Colon (tissue), 2 donors: ENCODE measurements at regions not wholly inside any gene's neighbourhood (a gene's known extent, or its start where the extent isn't known, plus 50 kb on each side); places are given as distances from the start of the nearest gene placed in this dataset.
"Not testable (repeated sequence)": the region's sequence is repeated elsewhere in the genome, so short reads cannot be mapped to it uniquely, and the experiment has no call there.

ENCODE experiments used
- FAIRE-seq: peaks from 2 replicates; lab custom pipeline; 2012; peaks lifted over from hg19 to GRCh38; lab: Jason Lieb, UNC
- donor health status: control.
- donor health status: control.

GRCh38 chr13:101003566-101003965, 329.0 kb upstream of the TMTC4 start:
- FAIRE-seq, result no peak

- no peak for FAIRE-seq
Observed at GRCh38 chr13:100989392-100989791, 314.8 kb upstream of the TMTC4 start.

DNA sequence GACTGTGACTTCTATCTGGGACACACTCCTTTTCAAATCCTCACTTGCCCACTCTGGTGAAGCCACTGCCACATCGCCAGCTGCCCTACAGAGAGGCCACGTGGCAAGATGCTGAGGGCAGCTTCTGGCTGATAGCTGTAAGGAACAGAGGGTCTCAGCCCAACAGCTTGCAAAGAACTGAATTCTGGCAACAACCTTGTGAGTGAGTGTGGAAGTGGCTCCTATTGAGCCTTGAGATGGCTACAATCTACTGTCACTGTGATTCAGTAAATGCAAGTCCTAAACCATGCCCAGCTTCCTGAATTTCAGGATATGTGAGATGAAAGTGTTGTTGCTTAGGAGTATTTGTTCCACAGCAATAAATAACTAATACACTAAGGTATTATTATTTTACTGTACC, 314.3 kb upstream of the TMTC4 start:
- no peak for FAIRE-seq

- no peak for FAIRE-seq
Observed at GRCh38 chr13:100987948-100988347, 313.4 kb upstream of the TMTC4 start.

- FAIRE-seq, result no peak
Observed at GRCh38 chr13:100986571-100986970, 312.0 kb upstream of the TMTC4 start.

DNA sequence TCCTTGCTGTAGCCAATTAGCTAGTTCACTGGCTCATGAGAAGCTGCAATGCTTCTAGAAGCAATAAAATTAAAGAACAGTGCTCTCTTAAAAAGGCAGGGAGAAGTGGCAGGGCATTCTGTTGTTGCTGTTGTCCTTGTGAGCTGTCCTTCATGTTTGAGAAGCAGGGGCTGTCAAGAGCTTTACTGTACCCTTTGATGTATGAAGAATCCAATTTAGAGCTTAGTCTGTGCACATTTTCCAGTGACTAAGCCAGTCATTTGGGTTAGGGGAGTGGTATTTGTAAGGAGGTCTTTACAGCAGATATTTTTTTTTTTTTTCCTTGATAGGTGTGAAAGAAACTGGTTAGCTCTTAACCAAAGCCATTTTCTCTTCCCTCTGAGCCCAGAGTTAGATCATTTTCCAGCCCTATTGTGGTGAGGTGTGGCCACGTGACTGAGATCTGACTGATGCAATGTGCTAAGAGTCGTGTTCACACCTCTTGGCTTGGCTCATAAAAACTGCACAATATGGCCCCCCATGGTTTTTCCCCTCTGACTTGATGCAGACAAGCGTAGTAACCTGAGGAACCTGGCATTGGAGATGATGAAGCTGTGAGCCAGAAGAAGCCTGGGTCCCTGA, 309.6 kb upstream of the TMTC4 start:
- no peak for FAIRE-seq

GRCh38 chr13:100983111-100983510, 308.5 kb upstream of the TMTC4 start:
- no peak for FAIRE-seq

DNA sequence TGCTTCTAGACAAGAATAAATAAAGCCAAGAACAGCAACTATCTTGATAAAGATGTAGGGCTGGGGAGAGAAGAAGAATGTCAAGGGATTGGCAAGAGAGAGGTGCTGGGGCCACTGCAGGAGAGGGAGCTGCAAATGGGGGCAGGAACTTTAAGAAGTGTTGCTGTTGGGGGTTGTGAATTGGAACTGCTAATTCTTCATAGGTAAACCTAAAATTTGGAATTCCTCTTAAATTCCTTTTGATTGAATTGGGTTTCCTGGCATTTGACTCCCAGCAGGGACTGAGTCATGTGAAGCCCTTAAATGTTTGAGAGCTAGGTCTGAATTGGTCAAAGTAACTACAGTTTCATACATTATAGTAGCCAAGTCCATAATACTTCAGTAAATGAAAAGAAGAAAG, 305.6 kb upstream of the TMTC4 start:
- FAIRE-seq, result no peak

DNA sequence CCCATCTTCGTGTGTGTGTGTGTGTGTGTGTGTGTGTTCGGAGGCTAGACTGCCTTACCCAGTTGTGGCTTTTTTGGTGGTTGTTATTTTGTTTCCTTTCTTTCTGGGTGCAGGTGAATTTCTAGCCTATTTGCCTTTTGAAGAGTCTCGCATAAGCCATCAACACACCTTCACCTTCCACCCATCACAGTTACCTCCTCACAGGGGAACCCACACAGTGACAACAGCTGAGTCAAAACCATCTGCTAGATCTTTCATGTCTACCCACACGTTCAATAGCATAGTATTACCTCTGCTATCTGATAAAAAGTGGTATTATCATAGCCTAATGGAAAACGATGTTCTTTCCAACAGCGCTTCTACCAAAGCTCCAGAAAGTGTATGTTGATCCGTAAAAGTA, 303.2 kb upstream of the TMTC4 start:
- no peak for FAIRE-seq

GRCh38 chr13:100976993-100977392, 302.4 kb upstream of the TMTC4 start:
- FAIRE-seq, result no peak

DNA sequence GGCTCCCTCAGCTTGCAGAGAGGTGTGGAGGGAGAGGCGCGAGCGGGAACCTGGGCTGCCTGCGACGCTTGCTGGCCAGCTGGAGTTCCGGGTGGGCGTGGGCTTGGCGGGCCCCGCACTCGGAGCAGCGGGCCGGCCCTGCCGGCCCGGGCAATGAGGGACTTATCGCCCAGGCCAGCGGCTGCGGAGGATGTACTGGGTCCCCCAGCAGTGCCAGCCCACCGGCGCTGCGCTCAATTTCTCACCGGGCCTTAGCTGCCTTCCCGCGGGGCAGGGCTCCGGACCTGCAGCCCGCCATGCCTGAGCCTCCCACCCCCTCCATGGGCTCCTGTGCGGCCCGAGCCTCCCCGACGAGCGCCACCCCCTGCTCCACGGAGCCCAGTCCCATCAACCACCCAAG, 301.1 kb upstream of the TMTC4 start:
- FAIRE-seq, result not testable (repeated sequence)

DNA sequence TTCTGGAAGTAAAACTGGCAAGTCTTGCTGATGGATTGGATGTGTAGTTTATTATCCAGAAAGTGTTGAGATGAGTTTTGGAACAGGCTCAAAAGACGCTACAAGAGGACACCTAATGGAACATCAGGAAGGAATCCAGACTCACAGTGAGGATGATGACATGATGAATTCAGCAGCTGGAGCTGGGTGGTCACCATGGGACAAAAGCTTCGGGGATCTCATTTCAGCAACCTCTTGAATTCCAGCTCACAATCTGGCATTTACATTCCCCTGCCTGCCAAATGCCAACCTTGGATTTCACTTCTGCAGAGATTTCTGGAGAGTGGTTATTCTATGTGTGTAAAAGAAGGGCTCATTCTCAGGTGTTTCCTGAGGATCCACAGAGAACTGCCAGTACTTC, 288.0 kb upstream of the TMTC4 start:
- no peak for FAIRE-seq

DNA sequence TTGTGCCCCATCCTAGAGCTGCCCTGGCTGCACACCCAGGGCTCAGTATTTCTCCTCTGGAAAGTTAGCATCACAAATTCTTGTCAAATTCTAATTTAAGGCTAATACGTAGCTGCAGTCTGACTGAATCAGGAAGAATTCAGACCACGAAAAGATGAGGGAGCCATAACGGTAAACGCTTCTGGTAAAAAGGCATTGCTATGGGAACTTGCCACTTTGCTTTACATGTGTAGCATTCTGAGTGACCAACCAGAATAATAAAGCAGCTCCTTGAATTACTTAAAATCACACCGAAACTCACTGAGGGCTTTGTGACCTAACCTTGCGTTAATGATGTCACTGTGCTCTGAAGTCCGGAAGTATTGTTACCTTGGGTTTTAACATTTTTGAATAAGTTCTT, 286.6 kb upstream of the TMTC4 start:
- FAIRE-seq, result no peak

DNA sequence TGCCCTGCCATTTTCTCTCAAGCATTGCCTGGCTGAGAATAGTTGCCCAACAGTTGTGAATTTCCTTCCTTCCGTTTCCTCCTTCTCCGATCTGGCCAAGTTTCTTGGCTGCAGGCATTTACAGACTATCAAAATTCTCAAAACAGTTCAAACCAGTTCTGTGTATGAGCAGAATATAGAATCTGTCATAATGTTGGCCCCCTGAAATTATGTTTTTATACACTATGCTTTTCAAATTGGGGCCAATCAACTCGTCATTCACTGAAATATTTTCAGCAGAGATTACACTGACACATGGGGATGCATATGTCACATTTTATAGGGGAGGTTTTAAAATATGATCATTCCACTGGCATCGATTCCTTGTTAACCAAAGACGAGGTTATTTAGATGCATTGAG, 284.2 kb upstream of the TMTC4 start:
- no peak for FAIRE-seq

DNA sequence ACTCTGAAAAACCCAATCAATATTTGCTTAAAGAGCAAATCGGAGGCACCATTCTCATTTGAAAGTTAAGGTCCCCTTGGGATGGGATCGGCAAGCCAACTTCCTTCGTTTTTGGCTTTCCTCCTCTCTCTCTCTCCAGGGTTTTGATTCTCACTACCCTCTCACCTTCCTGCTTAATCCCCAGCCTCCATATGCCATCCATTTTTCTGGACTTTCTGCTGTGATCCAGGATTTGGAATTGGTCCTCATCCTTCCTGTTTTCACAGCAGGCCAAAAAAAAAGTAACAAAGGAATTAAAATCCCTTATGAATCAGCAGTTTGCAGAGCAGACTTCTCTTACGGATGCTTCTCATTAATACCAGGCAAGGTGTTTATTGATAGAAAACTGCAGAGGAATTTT, 283.1 kb upstream of the TMTC4 start:
- no peak for FAIRE-seq

- no peak for FAIRE-seq
Observed at GRCh38 chr13:100954430-100955305, 280.1 kb upstream of the TMTC4 start.

DNA sequence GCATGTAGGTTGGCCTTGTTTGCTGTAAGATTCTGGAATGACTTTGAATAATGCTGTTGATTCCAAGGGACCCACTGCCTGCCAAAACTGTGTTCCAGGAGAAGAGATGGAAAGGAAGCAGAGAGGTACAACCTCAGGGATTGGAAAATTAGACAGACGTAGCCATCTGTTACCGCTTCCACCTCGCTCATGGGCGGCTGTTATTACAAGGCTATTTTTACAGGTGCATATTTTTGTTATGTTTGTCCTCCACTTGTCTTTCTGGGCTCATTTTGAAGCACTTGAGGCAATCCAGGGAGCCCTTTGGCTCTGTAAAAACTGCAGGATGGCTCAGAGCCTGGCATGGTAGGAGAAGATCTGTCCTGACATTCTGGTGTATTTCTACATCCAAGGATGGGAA, 276.4 kb upstream of the TMTC4 start:
- FAIRE-seq, result no peak

DNA sequence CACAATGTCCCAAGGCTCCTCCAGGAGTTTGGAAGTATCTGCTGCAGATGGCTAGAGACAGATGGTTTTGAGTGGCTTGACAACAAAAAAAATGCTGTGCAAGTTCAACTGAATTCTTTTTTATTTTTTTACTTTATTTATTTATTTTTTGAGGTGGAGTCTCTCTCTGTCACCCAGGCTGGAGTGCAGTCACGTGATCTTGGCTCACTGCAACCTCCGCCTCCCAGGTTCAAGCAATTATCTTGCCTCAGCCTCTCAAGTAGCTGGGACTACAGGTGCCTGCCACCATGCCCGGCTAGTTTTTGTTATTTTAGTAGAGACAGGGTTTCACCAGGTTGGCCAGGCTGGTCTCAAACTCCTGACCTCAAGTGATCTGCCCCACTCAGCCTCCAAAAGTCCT, 274.3 kb upstream of the TMTC4 start:
- FAIRE-seq, result not testable (repeated sequence)

DNA sequence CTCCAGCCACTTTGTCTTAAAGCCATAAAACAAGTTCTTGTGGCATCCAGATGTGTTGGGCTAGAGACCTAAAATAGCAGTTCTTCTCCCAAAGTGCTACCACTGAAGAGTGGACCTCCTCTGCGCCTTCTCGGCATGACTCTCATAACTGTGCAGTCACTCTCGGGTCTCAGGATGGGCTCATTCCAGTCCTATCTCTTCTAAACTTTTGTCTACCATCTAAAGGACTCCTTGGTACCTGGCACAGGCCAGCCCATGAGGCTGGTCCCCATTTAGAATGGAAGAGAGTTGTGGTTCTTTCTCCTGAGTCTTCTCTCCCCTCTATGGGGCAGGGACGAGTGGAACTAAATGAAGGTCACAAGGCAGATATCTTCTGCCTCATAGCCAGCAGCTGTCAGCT, 272.0 kb upstream of the TMTC4 start:
- FAIRE-seq, result no peak

GRCh38 chr13:100944791-100945345, 270.3 kb upstream of the TMTC4 start:
- FAIRE-seq, result no peak

- no peak for FAIRE-seq
Observed at GRCh38 chr13:100942742-100943141, 268.1 kb upstream of the TMTC4 start.

GRCh38 chr13:100941377-100942368, 267.1 kb upstream of the TMTC4 start:
- no peak for FAIRE-seq
